H7 (cell line): ENCODE measurements at regions not wholly inside any gene's neighbourhood (a gene's known extent, or its start where the extent isn't known, plus 50 kb on each side); places are given as distances from the start of the nearest gene placed in this dataset.

Experiments
- DNase-seq: peaks from one replicate; pipeline ENCODE4 v3.0.0; 2012
- H3K27me3 ChIP-seq: 2 replicates; pipeline ENCODE4 v1.6.0; 2011; ENCODE audit warnings: mild to moderate bottlenecking, low read length; ENCODE audit not compliant: control insufficient read depth, insufficient read depth
- H3K36me3 ChIP-seq: replicated peaks from 2 replicates; pipeline ENCODE4 v1.5.1; 2011; ENCODE audit warnings: low read length; ENCODE audit not compliant: control insufficient read depth, insufficient read depth
- H3K4me3 ChIP-seq: 2 replicates; pipeline ENCODE4 v1.5.1; 2011; ENCODE audit warnings: low read depth, mild to moderate bottlenecking, control low read depth, low read length, moderate library complexity; ENCODE audit not compliant: insufficient read depth

DNA sequence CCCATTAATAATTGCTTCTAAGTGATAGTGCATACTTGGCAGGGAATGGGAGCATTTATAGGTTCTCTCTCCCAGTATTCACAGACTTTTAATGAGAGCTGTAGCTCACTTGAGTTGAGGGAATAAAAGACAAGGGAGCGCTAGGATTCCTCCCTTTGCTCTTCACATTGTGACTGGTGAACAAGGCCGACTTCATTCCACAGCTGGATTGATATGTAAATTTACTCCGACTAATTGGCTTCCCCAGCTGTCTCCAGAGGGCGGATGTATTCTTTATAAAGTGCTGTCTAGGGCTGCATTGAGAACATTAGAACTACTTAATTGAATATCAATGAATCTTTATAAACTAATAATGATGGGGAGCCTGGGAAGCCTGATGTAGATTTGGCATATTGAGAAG is 63.4 kb downstream of the GPR50 start:
- no peaks in the 10 kb centered on the region for H3K27me3 ChIP-seq
- H3K4me3 ChIP-seq = no peak overlapping the region
- peak; percentile 41 for DNase-seq
- no peaks in the 10 kb centered on the region for H3K36me3 ChIP-seq

DNA sequence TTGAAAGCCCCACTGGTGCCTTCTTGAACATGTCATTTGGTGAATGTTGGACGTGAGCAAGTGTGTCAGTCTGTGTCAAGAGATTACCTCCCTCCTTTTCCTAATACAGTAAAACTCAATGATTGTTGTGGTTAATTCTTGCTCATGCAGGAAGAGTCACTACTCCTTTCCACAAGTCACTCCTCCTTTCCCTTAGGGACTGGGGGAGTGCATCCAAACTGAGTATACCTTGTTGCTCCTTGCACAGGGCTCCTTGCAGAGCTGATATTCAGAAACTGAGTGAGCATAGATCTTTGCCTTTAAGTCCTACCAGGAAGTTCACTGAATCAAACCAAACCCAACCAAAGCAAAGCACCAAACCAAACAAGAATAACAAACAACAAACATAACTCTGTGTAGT is 63.9 kb downstream of the GPR50 start:
- DNase-seq = no peak

GRCh38 chrX:151268836-151269235 is 92.5 kb downstream of the GPR50 start:
- no peak for DNase-seq
- Histone ChIP-seq H3K4me3 (no peak overlapping the region), H3K36me3 (no peaks in the 10 kb centered on the region), H3K27me3 (no peaks in the 10 kb centered on the region)

More for the DNA sequence above, 63.9 kb downstream of the GPR50 start:
- Histone ChIP-seq H3K4me3 (no peak overlapping the region), H3K27me3 (no peaks in the 10 kb centered on the region), H3K36me3 (no peaks in the 10 kb centered on the region)

- no peak for DNase-seq
- Histone ChIP-seq H3K27me3 (no peaks in the 10 kb centered on the region), H3K36me3 (no peaks in the 10 kb centered on the region), H3K4me3 (no peak overlapping the region)
Observed at GRCh38 chrX:151279161-151279560, 102.8 kb downstream of the GPR50 start.

DNA sequence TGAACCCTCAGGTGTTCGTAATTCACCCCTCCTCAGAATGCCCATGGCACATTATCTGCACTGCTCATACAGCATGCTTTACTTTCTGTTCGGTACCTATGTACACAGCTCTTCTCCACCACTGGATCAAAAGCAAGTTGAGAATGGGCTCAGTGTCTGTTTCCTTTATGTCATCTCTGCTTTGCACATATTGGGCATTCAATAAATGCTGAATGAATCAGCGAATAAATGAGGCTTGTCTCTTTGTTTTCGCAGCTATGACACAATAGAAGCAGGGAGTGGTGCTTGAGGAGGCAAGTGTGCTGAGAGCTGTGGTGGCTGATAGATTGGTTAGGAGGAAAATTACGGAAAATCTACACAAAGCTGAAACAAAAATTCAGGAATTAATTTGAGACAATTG is 109.1 kb upstream of the VMA21 start:
- H3K27me3 ChIP-seq = no peaks in the 10 kb centered on the region
- DNase-seq = no peak
- H3K4me3 ChIP-seq = no peak overlapping the region
- no peaks in the 10 kb centered on the region for H3K36me3 ChIP-seq

- no peaks in the 10 kb centered on the region for H3K36me3 ChIP-seq
- H3K27me3 ChIP-seq = no peaks in the 10 kb centered on the region
- H3K4me3 ChIP-seq = no peak overlapping the region
- DNase-seq = no peak
Observed at GRCh38 chrX:151323054-151323453, 74.0 kb upstream of the VMA21 start.

GRCh38 chrX:151336809-151337208 is 60.2 kb upstream of the VMA21 start:
- no peak for DNase-seq
- Histone ChIP-seq H3K4me3 (no peak overlapping the region), H3K36me3 (no peaks in the 10 kb centered on the region)

GRCh38 chrX:151346931-151347543 is 50.0 kb upstream of the VMA21 start:
- no peak for DNase-seq

More at GRCh38 chrX:151336809-151337208, 60.2 kb upstream of the VMA21 start:
- no peaks in the 10 kb centered on the region for H3K27me3 ChIP-seq

More at GRCh38 chrX:151346931-151347543, 50.0 kb upstream of the VMA21 start:
- Histone ChIP-seq H3K4me3 (no peak overlapping the region), H3K27me3 (no peaks in the 10 kb centered on the region), H3K36me3 (no peaks in the 10 kb centered on the region)
